PC-9 (cell line): ENCODE measurements at regions not wholly inside any gene's neighbourhood (a gene's known extent, or its start where the extent isn't known, plus 50 kb on each side); places are given as distances from the start of the nearest gene placed in this dataset.

Source experiments
- EZH2 ChIP-seq: fragments of 200-600 bp; sonication (generic); IDR thresholded peaks from 2 replicates; pipeline ENCODE4 v1.8.0; 2017; ENCODE audit warnings: antibody characterized with exemption, low read depth
- TF ChIP-seq, protein P1 (sequence below): fragments of 200-600 bp; sonication (generic); conservative IDR thresholded peaks from 2 replicates; pipeline ENCODE4 v1.6.1; 2017; ENCODE audit warnings: mixed run types, antibody characterized with exemption, mild to moderate bottlenecking, moderate library complexity

DNA sequence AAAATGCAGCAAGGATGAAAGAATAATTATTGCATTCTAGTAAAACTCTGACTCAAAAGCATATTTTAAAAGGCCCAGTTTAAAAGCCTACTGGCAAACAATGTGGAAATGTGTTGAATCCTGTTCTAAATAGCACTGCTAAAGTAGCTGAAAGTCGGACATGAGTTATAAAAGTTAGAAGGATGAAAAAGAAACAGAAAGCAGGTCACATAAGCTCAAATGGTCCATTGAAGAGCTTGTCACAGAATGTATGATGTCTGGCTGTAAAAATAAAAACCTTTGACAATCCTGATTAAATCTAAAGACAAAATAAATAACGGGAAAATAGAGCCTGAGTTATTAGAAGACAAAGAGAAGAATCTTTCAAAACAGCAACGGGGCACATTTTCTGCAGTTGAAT lies 218.6 kb upstream of the UFL1 start:
- TF ChIP-seq EZH2 = no peak
- TF ChIP-seq, protein P1, sequence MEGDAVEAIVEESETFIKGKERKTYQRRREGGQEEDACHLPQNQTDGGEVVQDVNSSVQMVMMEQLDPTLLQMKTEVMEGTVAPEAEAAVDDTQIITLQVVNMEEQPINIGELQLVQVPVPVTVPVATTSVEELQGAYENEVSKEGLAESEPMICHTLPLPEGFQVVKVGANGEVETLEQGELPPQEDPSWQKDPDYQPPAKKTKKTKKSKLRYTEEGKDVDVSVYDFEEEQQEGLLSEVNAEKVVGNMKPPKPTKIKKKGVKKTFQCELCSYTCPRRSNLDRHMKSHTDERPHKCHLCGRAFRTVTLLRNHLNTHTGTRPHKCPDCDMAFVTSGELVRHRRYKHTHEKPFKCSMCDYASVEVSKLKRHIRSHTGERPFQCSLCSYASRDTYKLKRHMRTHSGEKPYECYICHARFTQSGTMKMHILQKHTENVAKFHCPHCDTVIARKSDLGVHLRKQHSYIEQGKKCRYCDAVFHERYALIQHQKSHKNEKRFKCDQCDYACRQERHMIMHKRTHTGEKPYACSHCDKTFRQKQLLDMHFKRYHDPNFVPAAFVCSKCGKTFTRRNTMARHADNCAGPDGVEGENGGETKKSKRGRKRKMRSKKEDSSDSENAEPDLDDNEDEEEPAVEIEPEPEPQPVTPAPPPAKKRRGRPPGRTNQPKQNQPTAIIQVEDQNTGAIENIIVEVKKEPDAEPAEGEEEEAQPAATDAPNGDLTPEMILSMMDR = no peak
